SU-DHL-6 (cell line): ENCODE measurements at regions not wholly inside any gene's neighbourhood (a gene's known extent, or its start where the extent isn't known, plus 50 kb on each side); places are given as distances from the start of the nearest gene placed in this dataset.
"Not testable (repeated sequence)": the region's sequence is repeated elsewhere in the genome, so short reads cannot be mapped to it uniquely, and the experiment has no call there.

ENCODE experiments used
- H2AFZ ChIP-seq: fragments of 200-600 bp; sonication (generic); 2 replicates; pipeline ENCODE4 v1.6.1; 2014; ENCODE audit warnings: low read depth, mild to moderate bottlenecking, moderate library complexity, mixed read lengths, antibody characterized with exemption, low read length; ENCODE audit not compliant: severe bottlenecking
- H3F3A ChIP-seq: fragments of 200-600 bp; shearing (Covaris generic); 2 replicates; pipeline ENCODE4 v1.6.0; 2016; ENCODE audit warnings: antibody characterized with exemption, mild to moderate bottlenecking; ENCODE audit not compliant: insufficient read depth
- H3K27ac ChIP-seq: fragments of 200-600 bp; sonication (generic); 2 replicates; pipeline ENCODE4 v1.5.1; 2016; ENCODE audit warnings: low read depth, mild to moderate bottlenecking, low read length, moderate library complexity, mixed read lengths
- H3K27me3 ChIP-seq: fragments of 200-600 bp; sonication (generic), shearing (Covaris generic); 2 replicates; pipeline ENCODE4 v1.6.0; 2014; ENCODE audit warnings: mild to moderate bottlenecking, low read length
- H3K36me3 ChIP-seq: fragments of 200-600 bp; sonication (generic); 2 replicates; pipeline ENCODE4 v1.6.1; 2014; ENCODE audit warnings: mild to moderate bottlenecking, low read length, mixed read lengths
- H3K4me2 ChIP-seq: fragments of 300-600, 200-600 bp; shearing (Covaris generic), sonication (generic); 2 replicates; pipeline ENCODE4 v1.6.0; 2014; ENCODE audit warnings: low read length, low read depth, mild to moderate bottlenecking; ENCODE audit not compliant: poor library complexity, severe bottlenecking
- H3K4me3 ChIP-seq: fragments of 200-600 bp; sonication (generic); 2 replicates; pipeline ENCODE4 v1.5.1; 2014; ENCODE audit warnings: antibody characterized with exemption, low read length, mild to moderate bottlenecking, mixed read lengths; ENCODE audit not compliant: insufficient read depth, poor library complexity, severe bottlenecking
- H3K79me2 ChIP-seq: fragments of 200-600 bp; sonication (generic); 2 replicates; pipeline ENCODE4 v1.6.1; 2014; ENCODE audit warnings: mild to moderate bottlenecking, low read length, moderate library complexity; ENCODE audit not compliant: insufficient read depth
- H3K9ac ChIP-seq: fragments of 200-600 bp; sonication (generic); 2 replicates; pipeline ENCODE4 v1.7.0; 2014; ENCODE audit warnings: mild to moderate bottlenecking, low read length
- H3K9me2 ChIP-seq: fragments of 200-600 bp; sonication (generic); replicated peaks from 2 replicates; pipeline ENCODE4 v1.6.1; 2014; ENCODE audit warnings: low read length; ENCODE audit not compliant: insufficient read depth
- H3K9me3 ChIP-seq: fragments of 200-600 bp; sonication (generic); 2 replicates; pipeline ENCODE4 v1.6.1; 2014; ENCODE audit warnings: low read length, mixed read lengths; ENCODE audit not compliant: insufficient read depth
- H4K20me1 ChIP-seq: fragments of 200-600 bp; sonication (generic); 2 replicates; pipeline ENCODE4 v1.6.1; 2014; ENCODE audit warnings: low read depth, mild to moderate bottlenecking, antibody characterized with exemption, low read length, moderate library complexity, mixed read lengths
- EZH2phosphoT487 ChIP-seq: fragments of 200-600 bp; sonication (generic), shearing (Covaris generic); conservative IDR thresholded peaks from 2 replicates; pipeline ENCODE4 v1.6.1; 2018; ENCODE audit warnings: mild to moderate bottlenecking, antibody characterized with exemption, low read length, moderate library complexity, mixed read lengths
- TF ChIP-seq, protein P1 (sequence below): fragments of 200-600 bp; sonication (generic); IDR thresholded peaks from one replicate; pipeline ENCODE4 v1.5.1; 2017; ENCODE audit warnings: antibody characterized with exemption, mild to moderate bottlenecking, low read length, moderate library complexity; ENCODE audit not compliant: insufficient read depth, poor library complexity, severe bottlenecking

DNA sequence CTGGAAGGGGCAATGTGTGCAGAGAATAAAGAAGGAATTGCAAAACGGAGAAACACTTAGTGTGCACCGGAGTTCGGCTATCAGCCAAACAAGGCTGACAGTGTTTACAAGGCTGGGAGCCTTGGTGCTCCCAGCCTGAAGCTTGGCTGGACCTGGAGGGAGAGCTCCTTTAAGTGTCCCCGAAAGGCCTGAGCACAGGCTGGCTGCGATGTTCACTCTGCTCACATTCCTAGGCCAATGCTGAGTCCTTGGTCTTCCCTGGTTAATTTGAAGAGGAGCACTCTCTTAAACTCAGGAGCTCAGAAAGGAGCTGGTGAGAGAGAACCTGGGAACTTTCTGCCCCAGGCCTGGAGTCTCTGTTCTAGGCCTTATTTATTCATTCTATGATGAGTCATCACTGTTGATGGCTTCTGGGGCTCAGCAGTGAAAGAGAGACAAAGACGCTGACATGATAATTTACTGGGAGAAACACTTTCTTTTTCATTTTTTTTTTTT lies 88.6 kb upstream of the MYO10 start:
- Histone ChIP-seq H3F3A (no peaks in the 10 kb centered on the region), H3K36me3 (no peaks in the 10 kb centered on the region), H2AFZ (no peak overlapping the region), H3K4me3 (no peak overlapping the region), H3K79me2 (no peaks in the 10 kb centered on the region), H3K9me3 (no peaks in the 10 kb centered on the region), H3K4me2 (no peak overlapping the region), H3K27me3 (no peaks in the 10 kb centered on the region), H3K9ac (no peak overlapping the region), H3K27ac (no peak overlapping the region), H4K20me1 (no peaks in the 10 kb centered on the region), H3K9me2 (no peaks in the 10 kb centered on the region)
- TF ChIP-seq, protein P1, sequence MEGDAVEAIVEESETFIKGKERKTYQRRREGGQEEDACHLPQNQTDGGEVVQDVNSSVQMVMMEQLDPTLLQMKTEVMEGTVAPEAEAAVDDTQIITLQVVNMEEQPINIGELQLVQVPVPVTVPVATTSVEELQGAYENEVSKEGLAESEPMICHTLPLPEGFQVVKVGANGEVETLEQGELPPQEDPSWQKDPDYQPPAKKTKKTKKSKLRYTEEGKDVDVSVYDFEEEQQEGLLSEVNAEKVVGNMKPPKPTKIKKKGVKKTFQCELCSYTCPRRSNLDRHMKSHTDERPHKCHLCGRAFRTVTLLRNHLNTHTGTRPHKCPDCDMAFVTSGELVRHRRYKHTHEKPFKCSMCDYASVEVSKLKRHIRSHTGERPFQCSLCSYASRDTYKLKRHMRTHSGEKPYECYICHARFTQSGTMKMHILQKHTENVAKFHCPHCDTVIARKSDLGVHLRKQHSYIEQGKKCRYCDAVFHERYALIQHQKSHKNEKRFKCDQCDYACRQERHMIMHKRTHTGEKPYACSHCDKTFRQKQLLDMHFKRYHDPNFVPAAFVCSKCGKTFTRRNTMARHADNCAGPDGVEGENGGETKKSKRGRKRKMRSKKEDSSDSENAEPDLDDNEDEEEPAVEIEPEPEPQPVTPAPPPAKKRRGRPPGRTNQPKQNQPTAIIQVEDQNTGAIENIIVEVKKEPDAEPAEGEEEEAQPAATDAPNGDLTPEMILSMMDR, result no peak
- TF ChIP-seq EZH2phosphoT487, result no peak

DNA sequence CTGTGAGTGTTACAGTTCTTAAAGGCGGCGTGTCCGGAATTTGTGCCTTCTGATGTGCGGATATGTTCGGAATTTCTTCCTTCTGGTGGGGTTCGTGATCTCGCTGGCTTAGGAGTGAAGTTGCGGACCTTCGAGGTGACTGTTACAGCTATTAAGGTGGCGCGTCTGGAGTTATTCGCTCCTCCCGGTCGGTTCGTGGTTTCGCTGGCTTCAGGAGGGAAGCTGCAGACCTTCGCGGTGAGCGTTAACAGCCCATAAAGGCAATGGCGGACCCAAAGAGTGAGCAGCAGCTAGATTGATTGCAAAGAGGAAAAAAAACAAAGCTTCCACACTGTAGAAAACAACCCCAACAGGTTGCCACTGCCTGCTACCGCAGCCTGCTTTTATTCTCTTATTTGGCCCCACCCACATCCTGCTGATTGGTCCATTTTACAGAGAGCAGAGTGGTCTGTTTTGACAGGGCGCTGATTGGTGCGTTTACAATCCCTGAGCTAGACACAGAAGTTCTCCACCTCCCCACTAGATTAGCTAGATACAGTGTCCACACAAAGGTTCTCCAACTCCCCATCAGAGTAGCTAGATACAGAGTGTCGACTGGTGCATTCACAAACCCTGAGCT lies 95.7 kb upstream of the MYO10 start:
- H3K9me3 ChIP-seq, H3K36me3 ChIP-seq, H3K9ac ChIP-seq, H3K27me3 ChIP-seq, H3K27ac ChIP-seq, H3K4me2 ChIP-seq, H3K4me3 ChIP-seq, H3K79me2 ChIP-seq, H3K9me2 ChIP-seq, H2AFZ ChIP-seq, H4K20me1 ChIP-seq, H3F3A ChIP-seq: not testable (repeated sequence)

DNA sequence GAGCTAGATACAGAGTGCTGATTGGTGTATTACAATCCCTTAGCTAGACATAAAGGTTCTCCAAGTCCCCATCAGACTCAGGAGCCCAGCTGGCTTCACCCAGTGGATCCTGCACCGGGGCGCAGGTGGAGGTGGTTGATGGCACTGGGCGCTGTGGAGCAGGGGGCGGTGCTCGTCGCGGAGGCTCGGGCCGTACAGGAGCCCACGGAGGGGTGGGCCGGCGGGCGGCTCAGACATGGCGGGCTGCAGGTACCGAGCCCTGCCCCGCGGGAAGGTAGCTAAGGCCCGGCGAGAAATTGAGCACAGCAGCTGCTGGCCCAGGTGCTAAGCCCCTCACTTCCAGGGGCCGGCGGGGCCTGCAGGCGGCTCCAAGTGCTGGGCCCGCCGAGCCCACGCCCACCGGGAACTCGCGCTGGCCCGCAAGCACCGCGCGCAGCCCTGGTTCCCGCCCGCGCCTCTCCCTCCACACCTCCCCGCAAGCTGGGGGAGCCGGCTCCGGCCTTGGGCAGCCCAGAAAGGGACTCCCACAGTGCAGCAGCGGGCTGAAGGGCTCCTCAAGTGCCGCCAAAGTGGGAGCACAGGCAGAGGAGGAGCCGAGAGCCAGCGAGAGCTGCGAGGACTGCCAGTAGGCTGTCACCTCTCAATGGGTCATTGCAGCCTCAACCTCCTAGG lies 96.4 kb upstream of the MYO10 start:
- not testable (repeated sequence) for H3K9ac ChIP-seq, H3K9me3 ChIP-seq, H3F3A ChIP-seq, H4K20me1 ChIP-seq, H3K4me3 ChIP-seq, H3K9me2 ChIP-seq, H3K27ac ChIP-seq, H2AFZ ChIP-seq, H3K79me2 ChIP-seq, H3K36me3 ChIP-seq, H3K4me2 ChIP-seq, H3K27me3 ChIP-seq

DNA sequence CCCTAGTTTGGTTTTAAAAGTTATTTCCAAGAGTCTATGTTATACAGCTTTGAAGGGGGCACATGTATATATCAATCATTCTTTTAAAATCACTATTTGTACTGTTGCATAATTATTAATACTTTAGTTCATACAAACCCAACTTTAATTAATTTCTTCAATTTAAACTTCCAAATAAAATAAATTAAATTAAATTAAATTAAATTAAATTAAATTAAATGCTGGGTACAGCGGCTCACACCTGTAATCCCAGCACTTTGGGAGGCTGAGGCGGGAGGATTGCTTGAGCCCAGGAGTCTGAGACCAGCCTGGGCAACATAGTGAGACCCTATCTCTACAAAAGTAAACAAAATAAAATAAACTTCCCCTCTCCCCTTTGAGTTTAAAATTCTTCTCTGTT lies 98.9 kb upstream of the MYO10 start:
- H3K27me3 ChIP-seq, H3K79me2 ChIP-seq, H3K36me3 ChIP-seq, H3K9me3 ChIP-seq, H3K9me2 ChIP-seq, H3K4me3 ChIP-seq, H3K4me2 ChIP-seq, H4K20me1 ChIP-seq, H3K27ac ChIP-seq, H3K9ac ChIP-seq, H3F3A ChIP-seq, H2AFZ ChIP-seq: not testable (repeated sequence)

GRCh38 chr5:17037751-17038150 lies 101.7 kb upstream of the MYO10 start:
- H3K9me2 ChIP-seq, result no peaks in the 10 kb centered on the region
- H3K4me3 ChIP-seq, result no peak overlapping the region
- H2AFZ ChIP-seq, result no peak overlapping the region
- H3K9me3 ChIP-seq, result no peaks in the 10 kb centered on the region
- no peak for TF ChIP-seq EZH2phosphoT487
- TF ChIP-seq, protein P1, result no peak
- no peaks in the 10 kb centered on the region for H3K36me3 ChIP-seq
- no peaks in the 10 kb centered on the region for H3K79me2 ChIP-seq
- no peak overlapping the region for H3K4me2 ChIP-seq
- no peaks in the 10 kb centered on the region for H4K20me1 ChIP-seq
- no peaks in the 10 kb centered on the region for H3F3A ChIP-seq
- H3K27me3 ChIP-seq, result no peaks in the 10 kb centered on the region
- H3K9ac ChIP-seq, result no peak overlapping the region
- no peak overlapping the region for H3K27ac ChIP-seq
